ENCODE measurements at regions not wholly inside any gene's neighbourhood (a gene's known extent, or its start where the extent isn't known, plus 50 kb on each side); places are given as distances from the start of the nearest gene placed in this dataset.

DNA sequence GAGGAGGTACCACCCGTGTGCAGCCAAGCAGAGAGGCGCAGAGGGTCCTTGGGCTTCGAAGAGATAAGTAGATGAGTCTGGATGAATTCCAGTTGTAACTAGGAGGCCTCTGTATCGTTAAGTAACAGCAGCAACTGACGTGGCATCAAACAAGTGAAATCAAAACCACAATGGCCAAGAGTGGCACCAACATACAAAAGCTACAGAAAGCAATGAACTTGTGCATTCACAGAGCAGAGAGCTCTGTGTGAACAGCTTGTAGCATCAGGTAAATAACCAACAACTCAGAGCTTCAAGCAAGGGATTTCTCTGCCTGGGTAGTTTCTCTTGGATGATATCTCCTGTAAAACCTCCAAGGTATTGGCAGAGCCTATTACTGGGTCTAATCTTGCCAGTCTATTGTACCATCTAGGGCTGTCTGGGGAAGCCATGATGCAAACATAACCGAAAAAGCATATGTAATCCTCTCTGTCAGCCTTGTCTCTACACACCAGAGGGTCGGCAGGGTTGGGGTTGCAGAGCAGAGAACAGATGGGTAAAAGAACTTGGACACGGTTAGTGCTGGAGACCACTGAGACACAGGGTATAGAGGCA lies 83.1 kb upstream of the USP47 start:
- intact Hi-C loops (cut with DNase I): no loop called here
- no peak for DNase-seq

- intact Hi-C loops (cut with DNase I): no loop called here
- DNase-seq: no peak
Measured at GRCh38 chr11:11757909-11758308, 83.9 kb upstream of the USP47 start.

DNA sequence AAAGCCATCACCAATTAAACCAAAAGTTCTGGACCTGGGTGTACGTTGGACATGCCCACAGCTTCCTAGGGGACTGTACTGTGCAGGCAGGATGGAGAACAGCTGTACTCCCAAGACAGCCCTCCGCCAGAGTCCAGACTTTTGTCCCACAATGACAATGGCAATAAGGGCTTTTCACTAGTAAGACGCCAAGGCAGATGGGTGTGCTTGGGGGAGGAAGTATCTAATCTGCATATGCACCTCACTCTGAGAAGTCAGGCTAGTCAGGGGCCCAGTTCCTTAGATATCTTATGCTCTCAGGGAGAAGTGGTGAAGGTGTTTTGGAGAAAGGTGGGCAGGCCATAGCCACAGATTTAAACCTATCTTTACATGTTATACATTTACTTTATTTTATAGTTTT lies 85.1 kb upstream of the USP47 start:
- intact Hi-C loops (cut with DNase I): no loop called here

DNA sequence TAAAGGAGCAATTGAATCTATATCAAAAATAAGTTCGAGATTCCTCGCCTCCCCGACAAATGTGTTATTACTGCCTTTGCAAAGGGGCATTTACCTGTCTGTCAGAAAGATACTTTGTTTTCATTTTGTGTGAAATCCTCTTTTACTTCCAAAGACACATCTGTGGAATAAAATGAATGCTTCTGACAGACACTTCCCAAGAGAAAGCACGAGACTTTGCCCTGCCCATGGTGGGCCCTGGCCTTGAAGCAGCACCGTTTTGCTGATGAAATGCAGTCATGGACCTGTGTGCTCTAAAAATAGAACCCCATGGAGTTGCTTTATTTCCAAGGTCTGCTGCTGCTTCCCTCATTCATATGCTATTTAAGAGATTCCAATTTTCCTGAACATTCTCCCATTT lies 85.9 kb upstream of the USP47 start:
- intact Hi-C loops (cut with DNase I): no loop called here
- DNase-seq: no peak

More for the DNA sequence above, 85.1 kb upstream of the USP47 start:
- DNase-seq: no peak

DNA sequence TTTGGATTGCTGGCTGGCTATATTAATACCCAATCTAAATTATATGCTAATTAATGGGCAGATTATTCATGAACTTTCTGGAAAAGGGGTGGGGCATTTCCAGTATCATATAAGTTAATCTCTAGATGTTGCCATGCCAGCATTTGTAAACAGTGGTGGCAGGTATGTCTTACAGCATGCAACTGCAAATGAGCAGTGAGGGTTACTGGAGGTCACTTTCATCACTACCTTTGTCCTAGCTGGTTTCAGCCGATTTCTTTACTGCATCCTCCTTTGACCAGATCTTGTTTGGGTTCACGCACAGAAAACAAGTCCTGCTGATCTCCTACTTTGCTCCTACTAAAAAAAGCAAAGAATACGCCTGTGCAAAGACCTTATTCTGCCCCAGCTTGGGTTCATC lies 89.1 kb upstream of the USP47 start:
- intact Hi-C loops (cut with DNase I): no loop called here
- DNase-seq: no peak

DNA sequence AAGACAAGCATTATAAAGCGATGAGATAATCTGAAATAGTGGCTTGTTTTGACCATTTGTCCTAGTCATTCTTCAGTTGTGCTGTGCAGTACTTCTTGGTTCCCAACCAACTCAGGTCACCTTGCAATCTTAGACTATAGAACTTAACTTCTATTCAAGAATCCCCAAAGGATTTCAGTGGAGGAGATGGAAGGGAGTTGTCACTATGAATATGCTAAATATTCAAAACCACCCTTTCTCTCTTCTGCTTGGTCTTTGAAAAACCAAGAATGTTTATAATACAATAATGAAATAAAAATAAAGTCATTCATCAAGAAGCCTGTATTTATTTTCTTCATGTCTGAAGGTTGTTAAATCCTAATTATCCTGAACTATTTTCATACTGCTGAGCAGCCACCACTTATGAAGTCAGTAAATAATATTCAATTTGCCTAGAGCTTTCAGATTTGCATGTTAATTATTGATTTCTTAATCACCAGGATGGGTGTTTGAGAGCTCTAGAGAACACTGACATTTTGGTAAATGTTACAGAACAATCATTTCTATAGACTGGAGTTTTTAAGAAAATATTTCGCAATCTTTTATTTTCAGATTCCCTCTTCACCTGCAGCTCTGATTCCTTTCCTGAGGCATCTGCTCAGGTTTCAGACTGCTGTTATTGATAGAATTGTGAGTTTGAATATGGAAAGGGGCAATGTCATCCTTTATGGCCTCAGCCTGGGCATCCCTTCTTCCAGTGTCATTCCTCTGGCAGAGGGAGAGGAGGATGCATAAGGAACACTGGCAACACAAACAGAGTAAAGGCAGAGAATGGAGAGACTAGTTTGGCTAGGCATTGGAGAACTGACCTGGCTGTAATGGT lies 91.5 kb upstream of the USP47 start:
- intact Hi-C loops (cut with DNase I): no loop called here

GRCh38 chr11:11748706-11749365 lies 92.9 kb upstream of the USP47 start:
- DNase-seq: no peak
- intact Hi-C loops (cut with DNase I): no loop called here

More for the DNA sequence above, 91.5 kb upstream of the USP47 start:
- DNase-seq: no peak

- intact Hi-C loops (cut with DNase I): no loop called here
- no peak for DNase-seq
Measured at GRCh38 chr11:11747570-11747969, 94.2 kb upstream of the USP47 start.

- intact Hi-C loops (cut with DNase I): no loop called here
- DNase-seq: no peak
Measured at GRCh38 chr11:11746449-11746848, 95.3 kb upstream of the USP47 start.

DNA sequence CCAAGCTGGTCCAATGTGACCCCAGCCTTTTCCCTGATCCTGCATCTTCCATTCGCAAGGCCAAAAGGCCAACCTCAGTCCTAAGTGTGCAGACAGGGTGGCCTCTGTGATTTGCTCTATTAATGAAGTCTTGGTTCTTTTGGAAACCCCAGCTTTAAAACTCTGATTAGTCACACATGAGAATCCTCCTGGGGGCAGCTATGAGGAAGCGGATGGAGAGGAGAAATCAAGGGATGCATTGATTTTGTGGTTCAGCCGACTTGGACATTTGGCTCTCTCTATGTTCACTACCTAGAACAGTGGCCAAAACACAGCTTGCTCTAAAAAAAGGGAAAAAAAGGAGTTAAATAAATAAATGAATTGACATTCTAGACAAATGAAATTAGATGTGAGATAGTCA lies 98.6 kb upstream of the USP47 start:
- intact Hi-C loops (cut with DNase I): no loop called here
- DNase-seq: no peak

GRCh38 chr11:11742486-11742885 lies 99.3 kb upstream of the USP47 start:
- no peak for DNase-seq
- intact Hi-C loops (cut with DNase I): no loop called here

- intact Hi-C loops (cut with DNase I): no loop called here
- no peak for DNase-seq
Measured at GRCh38 chr11:11740836-11741235, 100.9 kb upstream of the USP47 start.

DNA sequence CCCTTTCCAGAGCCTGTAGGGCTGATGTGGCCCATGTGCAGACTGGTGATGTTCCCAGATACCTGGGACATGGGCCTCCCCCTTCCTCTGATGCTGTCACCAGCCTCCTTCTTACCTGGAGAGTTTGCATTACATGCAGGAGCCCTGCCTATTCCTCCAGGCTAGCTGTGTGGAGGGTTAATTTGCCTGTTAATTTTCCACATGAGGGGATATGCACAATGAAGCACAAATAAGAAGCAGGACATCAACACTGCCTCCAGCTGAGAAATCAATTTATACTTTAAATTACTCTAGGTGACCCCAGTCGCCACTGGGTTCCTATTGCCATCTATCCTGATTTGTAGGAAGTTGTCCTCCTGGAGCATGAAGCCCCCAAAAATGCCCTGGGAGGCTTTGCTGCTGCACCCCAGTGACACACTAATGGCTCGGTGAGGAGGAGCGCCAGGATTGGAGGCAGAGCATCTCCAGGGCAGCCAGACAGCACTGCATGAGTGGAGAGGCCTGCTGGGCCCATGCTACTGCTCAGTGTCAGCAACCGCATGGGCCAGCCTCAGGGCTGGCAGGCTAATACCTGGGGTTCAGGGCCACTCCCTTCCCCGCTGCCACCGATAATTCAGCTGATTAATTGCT lies 101.6 kb upstream of the USP47 start:
- no peak for DNase-seq
- intact Hi-C loops (cut with DNase I): no loop called here

GRCh38 chr11:11738370-11738769 lies 103.4 kb upstream of the USP47 start:
- no peak for DNase-seq
- intact Hi-C loops (cut with DNase I): no loop called here

DNA sequence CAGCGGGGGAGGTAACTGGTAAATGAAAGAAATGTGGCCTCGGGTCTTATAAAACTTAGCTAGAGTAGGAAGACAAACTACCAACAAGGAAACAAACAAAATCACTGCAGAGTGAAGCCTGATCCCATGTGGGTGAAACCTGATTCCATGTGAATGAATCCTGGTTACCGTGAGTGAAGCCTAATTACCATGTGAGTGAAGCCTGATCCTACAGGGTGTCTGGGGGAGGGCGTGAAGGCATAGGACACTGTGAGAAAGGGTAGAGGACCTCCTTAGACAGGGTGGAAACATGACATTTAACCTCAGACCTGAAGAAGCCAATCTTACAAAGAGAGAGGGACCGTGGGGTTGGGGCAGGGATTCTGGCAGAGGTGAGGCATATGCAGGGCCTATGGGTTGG lies 106.2 kb upstream of the USP47 start:
- DNase-seq: no peak
- intact Hi-C loops (cut with DNase I): no loop called here

GRCh38 chr11:11733246-11733747 lies 108.5 kb upstream of the USP47 start:
- intact Hi-C loops (cut with DNase I): no loop called here
- DNase-seq: no peak

DNA sequence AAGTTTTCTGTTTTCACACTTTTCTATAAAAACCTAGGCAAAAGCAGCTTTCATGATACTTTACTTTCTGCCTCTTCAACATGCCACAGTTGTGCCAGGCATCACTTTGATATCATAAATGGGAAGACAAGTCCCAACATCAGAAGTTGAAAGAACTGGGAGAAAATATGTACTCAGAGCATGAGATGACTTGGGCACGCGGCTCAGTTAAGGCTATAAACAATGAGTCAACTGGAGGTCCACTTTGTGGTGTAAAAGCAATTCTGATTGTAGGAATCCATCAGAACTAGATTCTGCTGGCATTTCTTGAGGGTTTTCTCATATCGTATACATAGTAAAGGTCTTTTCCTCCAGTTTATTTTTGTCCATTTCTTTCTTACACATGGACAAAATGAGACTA lies 109.7 kb upstream of the USP47 start:
- intact Hi-C loops (cut with DNase I): no loop called here
- no peak for DNase-seq

DNA sequence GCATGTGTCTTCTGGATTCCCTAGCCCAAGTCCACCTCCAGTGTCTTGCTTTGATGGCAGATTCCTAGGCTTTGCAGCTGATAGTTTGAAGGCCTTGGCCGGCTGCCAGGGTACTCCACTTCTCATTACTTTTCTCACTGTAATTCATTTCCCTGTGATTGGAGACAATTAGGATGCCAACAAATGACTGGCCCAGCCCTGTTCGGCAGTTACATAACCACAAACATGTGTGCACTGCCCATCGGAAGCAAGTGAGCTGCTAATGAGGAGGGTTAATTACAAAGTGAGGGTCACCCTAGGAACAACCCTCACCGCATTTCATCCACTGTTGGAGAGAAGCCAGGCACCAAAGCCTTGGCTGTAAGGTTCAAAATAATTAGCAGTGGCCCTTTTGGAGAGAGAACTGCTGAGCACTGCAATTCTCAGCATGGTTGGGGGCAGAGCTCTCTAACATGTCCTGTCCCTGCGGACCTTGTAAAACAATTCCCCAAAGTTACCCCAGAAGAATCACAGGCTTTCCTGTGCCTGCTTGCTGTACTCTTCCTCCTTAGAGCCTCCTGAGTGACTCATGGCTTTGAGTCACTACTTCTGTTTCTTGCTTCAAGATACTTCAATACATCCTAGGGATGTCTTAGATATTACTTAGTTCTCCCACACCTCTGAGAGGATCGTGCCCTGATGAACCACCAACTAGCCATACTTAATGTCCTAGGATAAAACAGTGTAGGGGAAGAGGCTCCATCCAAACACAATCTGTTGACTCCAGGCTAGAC lies 109.7 kb upstream of the GALNT18 start:
- intact Hi-C loops (cut with DNase I): no loop called here
- peak in 8 of 10 donors; percentile 9 to 87 (median 30) for DNase-seq

GRCh38 chr11:11728386-11728785 lies 106.6 kb upstream of the GALNT18 start:
- intact Hi-C loops (cut with DNase I): no loop called here
- no peak for DNase-seq

DNA sequence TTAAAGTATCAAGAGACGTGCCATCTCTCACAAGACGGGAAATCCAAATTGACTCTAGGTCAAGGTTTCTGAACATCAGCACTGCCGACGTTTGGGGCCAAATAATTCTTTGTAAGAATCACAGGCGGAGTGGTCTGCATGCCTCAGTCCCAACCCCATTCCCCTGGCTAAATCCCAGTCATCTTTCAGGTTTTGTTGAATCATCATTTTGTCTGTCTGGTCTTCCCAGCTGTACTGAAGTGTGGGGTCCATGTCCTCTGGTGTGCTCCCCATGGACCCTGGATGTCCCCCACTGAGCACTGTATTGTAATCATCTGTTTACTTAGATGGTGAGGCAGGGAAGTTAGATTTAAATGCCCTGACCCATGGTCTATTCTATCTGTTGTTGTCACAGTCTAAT lies 103.6 kb upstream of the GALNT18 start:
- DNase-seq: no peak
- intact Hi-C loops (cut with DNase I): no loop called here
